ENCODE measurements at regions not wholly inside any gene's neighbourhood (a gene's known extent, or its start where the extent isn't known, plus 50 kb on each side); places are given as distances from the start of the nearest gene placed in this dataset.

- TF ChIP-seq CTCF (conservative IDR thresholded peaks at IDR 0.05) (no peak), EZH2 (IDR thresholded peaks at IDR 0.05; ENCODE audit: low read depth) (no peak)
Measured at GRCh38 chr11:24407733-24408132, 89.1 kb upstream of the LUZP2 start.

Measured in PC-9 (cell line).